D721Med (cell line): ENCODE measurements at regions not wholly inside any gene's neighbourhood (a gene's known extent, or its start where the extent isn't known, plus 50 kb on each side); places are given as distances from the start of the nearest gene placed in this dataset.
"Not testable (repeated sequence)": the region's sequence is repeated elsewhere in the genome, so short reads cannot be mapped to it uniquely, and the experiment has no call there.

Source experiments
- DNase-seq: peaks from one replicate; pipeline ENCODE4 v3.0.0; 2011; ENCODE audit warnings: low spot score; ENCODE audit not compliant: insufficient read length
- FAIRE-seq: peaks from 2 replicates; lab custom pipeline; 2011; peaks lifted over from hg19 to GRCh38; lab: Jason Lieb, UNC
- CTCF ChIP-seq: IDR thresholded peaks from 2 replicates; pipeline ENCODE4 v1.5.1; 2012; ENCODE audit warnings: mild to moderate bottlenecking, control low read depth; ENCODE audit not compliant: insufficient read depth; ENCODE audit errors: missing control alignments

- no peak for TF ChIP-seq CTCF
- FAIRE-seq (no peak), DNase-seq (no peak)
Observed at GRCh38 chrX:118228456-118228855, 111.8 kb upstream of the KLHL13 start.

DNA sequence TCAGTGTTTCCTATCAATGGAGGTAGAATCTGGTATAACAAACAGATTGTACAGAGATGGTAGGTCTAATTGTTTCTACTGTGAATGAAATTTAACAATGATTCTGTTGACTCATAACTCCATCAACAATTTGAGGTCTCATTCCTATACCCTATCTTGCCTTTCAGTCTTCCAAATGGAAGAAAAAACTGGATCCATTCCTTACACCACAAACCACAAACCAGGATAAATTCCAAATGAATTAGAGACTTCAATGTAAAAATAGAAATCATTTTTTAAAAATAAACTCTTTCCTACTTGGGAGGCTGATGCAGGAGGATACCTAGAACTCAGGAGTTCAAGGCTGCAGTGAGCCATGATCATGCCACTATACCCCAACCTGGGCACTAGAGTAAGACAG, 114.4 kb upstream of the WDR44 start:
- no peak for FAIRE-seq
- DNase-seq: no peak
- no peak for TF ChIP-seq CTCF

DNA sequence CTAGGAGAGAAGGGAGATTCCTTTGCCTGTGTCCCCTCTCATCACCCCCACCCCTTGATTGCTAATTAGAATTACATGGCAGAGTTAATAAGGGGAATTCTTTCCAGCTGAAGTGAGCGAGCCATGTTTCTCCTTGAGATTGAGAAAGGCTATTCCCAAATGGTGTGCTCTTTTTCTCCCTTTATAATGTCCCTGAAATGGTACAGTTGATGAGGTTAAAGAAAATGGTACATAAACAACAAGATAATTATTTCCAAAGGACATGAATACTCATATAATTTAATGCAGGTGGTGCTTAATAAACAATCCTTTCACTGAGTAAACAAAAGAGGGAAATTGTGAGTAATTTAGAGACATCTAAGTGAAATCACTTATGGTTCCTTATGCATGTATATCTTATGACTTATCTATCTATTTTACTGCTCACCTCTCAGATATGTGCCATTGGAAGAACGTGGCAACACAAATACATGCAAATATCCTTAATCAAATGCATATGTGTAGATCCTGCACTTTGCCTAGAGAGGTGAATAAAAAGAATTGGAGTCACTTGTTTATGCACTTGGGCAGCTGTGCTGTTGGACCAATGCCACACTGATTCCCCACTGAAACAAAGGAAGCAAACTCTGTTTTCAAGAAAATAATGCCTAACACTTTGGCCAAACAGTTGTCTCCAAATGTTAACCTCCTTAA, 106.6 kb upstream of the WDR44 start:
- FAIRE-seq: no peak
- no peak for TF ChIP-seq CTCF
- no peak for DNase-seq

DNA sequence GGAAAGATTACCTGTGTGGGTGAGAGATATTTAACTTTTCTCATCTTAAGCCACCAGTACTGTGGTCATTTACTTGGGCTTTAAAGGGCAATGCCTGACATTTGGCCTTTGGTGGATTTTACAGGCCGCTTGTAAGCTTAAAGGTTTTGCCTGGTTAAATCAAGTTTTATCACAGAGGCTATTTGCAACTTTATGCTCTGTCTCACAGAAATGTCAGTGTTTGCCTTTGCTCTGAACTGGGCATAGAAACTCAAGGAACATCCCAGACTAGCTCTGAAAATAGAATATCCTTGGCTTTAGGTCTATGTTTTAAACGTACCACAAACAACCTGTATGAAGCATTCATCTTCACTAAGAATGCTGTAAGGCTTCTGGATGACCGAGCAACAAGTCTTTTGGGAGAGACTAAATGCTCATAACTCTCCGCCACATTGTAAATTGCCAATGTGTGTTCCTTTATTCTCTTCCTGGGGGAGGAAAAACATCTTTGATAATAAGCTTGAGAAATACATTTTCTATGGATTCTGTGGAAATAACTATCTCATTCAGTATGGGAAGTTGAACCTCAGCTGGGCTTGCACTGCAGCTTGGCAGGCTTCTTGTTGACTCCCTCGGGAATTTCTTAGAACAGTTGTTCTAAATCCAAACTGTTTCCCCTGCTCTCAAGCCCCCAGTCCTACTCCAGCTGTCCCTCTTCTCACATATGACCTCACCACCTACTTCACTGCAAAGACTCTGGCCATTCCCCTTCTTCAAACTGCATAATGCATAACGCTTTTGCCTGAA, 105.8 kb upstream of the WDR44 start:
- no peak for DNase-seq
- no peak for TF ChIP-seq CTCF
- FAIRE-seq: no peak

GRCh38 chrX:118246961-118247360, 98.9 kb upstream of the WDR44 start:
- FAIRE-seq, DNase-seq: not testable (repeated sequence)

DNA sequence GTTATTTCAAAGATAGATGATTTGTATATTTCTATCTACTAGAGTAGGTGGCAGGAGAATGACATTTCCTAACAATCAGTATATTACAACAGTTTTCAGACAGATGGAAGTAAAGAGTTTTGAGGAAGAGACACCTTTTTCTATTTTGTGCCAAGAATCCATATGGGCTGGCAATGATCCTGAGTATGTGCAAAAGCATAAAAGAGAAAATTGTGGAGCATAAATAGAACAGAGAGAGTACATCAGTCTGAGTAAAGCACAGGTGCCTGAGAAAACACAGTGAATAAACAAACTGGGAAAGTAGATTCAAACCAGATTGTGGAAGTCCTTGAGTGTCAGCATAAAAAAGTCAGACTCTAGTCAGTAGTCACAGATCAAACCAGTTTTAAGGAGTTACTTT, 96.8 kb upstream of the WDR44 start:
- FAIRE-seq (no peak), DNase-seq (no peak)
- no peak for TF ChIP-seq CTCF

- FAIRE-seq: no peak
- no peak for TF ChIP-seq CTCF
Observed at GRCh38 chrX:118250445-118250844, 95.5 kb upstream of the WDR44 start.

More at GRCh38 chrX:118250445-118250844, 95.5 kb upstream of the WDR44 start:
- no peak for DNase-seq
